GM18868 (cell line): ENCODE measurements at regions not wholly inside any gene's neighbourhood (a gene's known extent, or its start where the extent isn't known, plus 50 kb on each side); places are given as distances from the start of the nearest gene placed in this dataset.

Source experiments
- ATAC-seq: cut with Tn5 transposase; IDR thresholded peaks from one replicate; pipeline ENCODE4 v1.9.1; 2021; ENCODE audit warnings: mild to moderate bottlenecking, moderate library complexity; ENCODE audit not compliant: unreplicated experiment

DNA sequence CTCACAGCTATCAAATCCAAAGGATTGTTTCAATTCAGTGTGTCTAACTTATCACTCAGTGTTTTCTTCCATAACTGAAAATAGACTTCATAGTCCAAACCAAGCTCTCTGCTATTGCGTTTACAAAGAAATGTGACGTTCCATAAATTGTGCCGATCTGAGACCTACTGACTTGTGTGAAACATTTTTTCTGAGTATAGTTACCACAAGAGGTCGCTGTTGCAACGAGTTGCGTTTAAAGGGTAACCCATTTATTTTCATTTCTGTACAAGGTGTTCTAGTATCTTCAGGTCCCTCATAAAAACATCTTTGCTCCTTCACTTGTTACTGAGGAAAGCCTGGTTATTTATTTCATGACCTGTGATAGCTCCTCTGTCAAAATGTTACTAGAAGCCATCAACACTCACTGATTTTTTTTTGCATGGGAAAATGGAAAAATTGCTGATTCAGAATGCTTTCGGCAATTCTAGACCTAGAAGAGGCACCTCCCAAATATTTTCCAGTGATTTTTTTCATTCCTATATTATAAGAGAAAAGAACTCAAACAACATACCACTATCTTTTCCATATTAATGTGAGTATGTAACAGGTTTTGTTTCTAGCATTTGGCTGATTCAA lies 60.9 kb upstream of the OR4E1 start:
- ATAC-seq, result no peak

DNA sequence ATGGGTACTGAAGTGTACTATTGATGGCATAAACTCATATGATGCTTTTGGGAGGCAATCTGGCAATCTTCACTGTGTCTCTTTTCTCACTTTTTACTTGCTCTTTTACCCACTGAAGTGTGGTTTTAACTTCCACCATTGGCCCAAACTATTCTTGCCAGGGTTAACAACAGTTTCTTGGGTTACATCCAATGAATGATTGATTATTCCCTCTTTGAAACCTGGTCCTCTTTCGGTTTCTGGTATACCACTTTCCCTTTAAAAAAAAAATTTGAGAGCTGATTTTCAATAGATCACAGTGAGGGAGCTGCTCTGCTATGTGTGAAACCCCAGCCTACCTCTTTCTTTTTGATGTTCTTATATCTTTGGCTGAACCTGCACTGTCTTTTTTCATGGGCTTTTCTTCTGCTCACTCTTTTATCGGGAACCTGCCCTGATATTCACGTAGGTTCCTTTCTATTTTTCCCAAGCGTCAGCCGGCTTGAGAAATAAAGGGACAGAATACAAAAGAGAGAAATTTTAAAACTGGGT lies 56.1 kb upstream of the OR4E1 start:
- ATAC-seq, result no peak

DNA sequence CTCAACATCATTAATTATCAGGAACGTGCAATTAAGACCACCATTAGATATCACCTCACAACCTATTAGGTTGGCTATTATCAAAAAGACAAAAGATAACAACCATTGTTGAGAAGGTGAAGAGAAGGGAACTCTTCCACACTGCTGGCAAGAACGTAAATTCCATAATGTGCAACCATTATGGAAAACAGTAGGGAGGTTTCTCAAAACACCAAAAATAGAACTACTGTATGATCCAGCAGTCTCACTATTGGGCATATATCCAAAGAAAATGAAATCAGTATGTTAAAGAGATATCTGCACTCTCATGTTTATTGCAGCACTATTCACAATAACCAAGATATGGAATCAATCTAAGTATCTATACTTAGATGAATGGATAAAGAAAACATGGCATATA lies 51.6 kb upstream of the OR4E1 start:
- ATAC-seq, result no peak

DNA sequence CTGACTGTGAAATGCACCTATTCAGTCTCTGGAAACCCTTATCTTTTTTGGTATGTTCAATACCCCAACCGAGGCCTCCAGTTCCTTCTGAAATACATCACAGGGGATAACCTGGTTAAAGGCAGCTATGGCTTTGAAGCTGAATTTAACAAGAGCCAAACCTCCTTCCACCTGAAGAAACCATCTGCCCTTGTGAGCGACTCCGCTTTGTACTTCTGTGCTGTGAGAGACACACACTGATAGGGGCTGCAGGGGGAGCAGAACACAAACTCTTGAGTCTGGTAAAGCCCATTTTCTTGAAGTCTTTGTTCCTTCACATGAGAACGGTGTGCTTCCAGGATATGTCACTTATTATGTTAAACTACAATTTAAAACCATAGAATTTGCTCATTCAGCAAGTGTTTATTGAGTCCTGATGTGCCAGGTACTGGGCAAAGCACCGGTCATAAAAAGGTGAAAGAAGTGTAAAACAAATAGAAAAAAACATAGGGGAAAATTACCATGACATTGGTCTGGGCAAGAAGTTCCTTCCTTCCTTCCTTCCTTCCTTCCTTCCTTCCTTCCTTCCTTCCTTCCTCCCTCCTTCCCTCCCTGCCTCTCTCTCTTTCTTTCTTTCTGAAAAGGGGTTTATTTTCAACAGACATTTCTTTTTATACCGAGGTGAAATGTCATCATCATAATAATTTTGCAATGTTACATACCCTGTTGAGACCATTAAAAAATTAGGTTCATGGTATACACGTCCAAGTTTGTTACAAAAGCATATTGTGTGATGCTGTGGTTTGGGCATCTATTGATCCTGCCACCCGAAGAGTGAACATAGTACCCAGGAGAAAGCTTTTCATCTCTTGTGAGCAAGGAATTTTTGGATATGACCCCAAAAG lies 50.7 kb upstream of the OR4E1 start:
- no peak for ATAC-seq

DNA sequence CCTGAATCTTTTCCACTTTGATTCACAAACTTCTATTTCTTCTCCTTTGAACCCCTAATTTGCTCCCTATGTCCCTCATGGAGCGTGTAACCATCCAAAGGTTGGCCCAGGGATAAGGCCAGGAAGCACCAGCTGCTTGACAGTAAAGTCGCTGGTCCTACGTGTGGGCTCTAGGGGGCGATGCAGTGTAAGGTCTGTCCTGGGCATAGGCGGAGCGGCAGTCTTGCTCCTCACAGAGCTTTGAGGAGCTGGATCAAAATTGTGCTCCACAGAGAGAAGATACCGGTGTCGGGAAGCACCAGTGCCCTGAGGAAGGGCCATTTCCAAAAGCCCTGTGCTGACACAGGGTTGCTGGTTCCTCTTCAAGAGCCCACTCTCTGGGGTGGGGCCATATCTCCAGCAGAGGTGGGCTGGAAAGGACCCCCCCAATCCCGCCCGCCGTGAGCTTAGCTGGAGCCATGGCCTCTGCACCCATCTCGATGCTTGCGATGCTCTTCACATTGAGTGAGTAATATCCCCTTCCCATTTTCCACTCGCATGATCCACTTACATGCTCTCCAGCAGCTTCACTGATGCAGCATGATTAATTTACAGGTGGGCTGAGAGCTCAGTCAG lies 49.9 kb upstream of the OR4E1 start:
- no peak for ATAC-seq
